GM12878 (cell line): ENCODE measurements at regions not wholly inside any gene's neighbourhood (a gene's known extent, or its start where the extent isn't known, plus 50 kb on each side); places are given as distances from the start of the nearest gene placed in this dataset.

Experiments
- BRCA1 ChIP-seq: IDR thresholded peaks from 2 replicates; pipeline ENCODE4 v1.6.1; 2011; ENCODE audit warnings: low read depth, low read length, improper control_type of control experiment
- CBFB ChIP-seq: IDR thresholded peaks from 2 replicates; pipeline ENCODE4 v1.6.1; 2016; ENCODE audit warnings: antibody characterized with exemption, low read depth
- EP300 ChIP-seq, 2 experiments: fragments of 150-350 bp in 1 of 2; IDR thresholded peaks; 2 replicates each; pipeline ENCODE4 v1.6.1; 2011 to 2012; ENCODE audit warnings: low read depth in 2 of 2, low read length in 2 of 2, borderline replicate concordance in 1 of 2, improper control_type of control experiment in 1 of 2, inconsistent platforms in 1 of 2; ENCODE audit not compliant: control insufficient read depth in 1 of 2
- FOS ChIP-seq: IDR thresholded peaks from 3 replicates; pipeline ENCODE4 v1.6.1; 2011; ENCODE audit warnings: borderline replicate concordance; ENCODE audit not compliant: insufficient read length; ENCODE audit errors: extremely low read depth
- MEF2A ChIP-seq: IDR thresholded peaks from 2 replicates; pipeline ENCODE4 v1.6.1; 2011; ENCODE audit warnings: low read depth, mild to moderate bottlenecking, low read length, moderate library complexity; ENCODE audit not compliant: insufficient read depth
- POLR2AphosphoS5 ChIP-seq: IDR thresholded peaks from 2 replicates; pipeline ENCODE4 v1.6.1; 2011; ENCODE audit warnings: mild to moderate bottlenecking, low read length, inconsistent platforms
- RAD21 ChIP-seq: IDR thresholded peaks from 2 replicates; pipeline ENCODE4 v1.6.1; 2011; ENCODE audit warnings: mild to moderate bottlenecking, low read depth, low read length, moderate library complexity; ENCODE audit not compliant: insufficient read depth
- TBL1XR1 ChIP-seq: IDR thresholded peaks from 2 replicates; pipeline ENCODE4 v1.6.1; 2012; ENCODE audit warnings: low read depth, low read length, improper control_type of control experiment
- TF ChIP-seq, protein P1 (sequence below): fragments of 450-650 bp; IDR thresholded peaks from 2 replicates; pipeline ENCODE4 v1.6.1; 2017; ENCODE audit warnings: mild to moderate bottlenecking
- TF ChIP-seq, protein P2 (sequence below): IDR thresholded peaks from 2 replicates; pipeline ENCODE4 v1.6.1; 2011; ENCODE audit warnings: low read depth, mild to moderate bottlenecking, low read length, moderate library complexity, borderline replicate concordance; ENCODE audit errors: extremely low read depth
- TF ChIP-seq, protein P3 (sequence below), 3 experiments: IDR thresholded peaks in 2 of 3; conservative IDR thresholded peaks in 1 of 3; 2 replicates each; pipeline ENCODE4 v1.5.1; 2011; ENCODE audit warnings: low read depth in 3 of 3, low read length in 3 of 3, mild to moderate bottlenecking in 3 of 3, control low read depth in 2 of 3, moderate library complexity in 2 of 3, inconsistent platforms in 1 of 3, mixed read lengths in 1 of 3; ENCODE audit not compliant: control insufficient read depth in 2 of 3, insufficient read depth in 1 of 3; ENCODE audit errors: extremely low read depth in 1 of 3
- TF ChIP-seq, protein P4 (sequence below): IDR thresholded peaks from 2 replicates; pipeline ENCODE4 v1.6.1; 2011; ENCODE audit warnings: mild to moderate bottlenecking, low read depth, low read length, moderate library complexity; ENCODE audit not compliant: insufficient replicate concordance
- TF ChIP-seq, protein P5 (sequence below): IDR thresholded peaks from 2 replicates; pipeline ENCODE4 v1.6.1; 2012; ENCODE audit warnings: low read depth, low read length, improper control_type of control experiment
- TF ChIP-seq, protein P6 (sequence below): IDR thresholded peaks from 2 replicates; pipeline ENCODE4 v1.6.1; 2011; ENCODE audit warnings: borderline replicate concordance, low read depth, mild to moderate bottlenecking, moderate library complexity, low read length; ENCODE audit not compliant: insufficient read depth, poor library complexity, severe bottlenecking

DNA sequence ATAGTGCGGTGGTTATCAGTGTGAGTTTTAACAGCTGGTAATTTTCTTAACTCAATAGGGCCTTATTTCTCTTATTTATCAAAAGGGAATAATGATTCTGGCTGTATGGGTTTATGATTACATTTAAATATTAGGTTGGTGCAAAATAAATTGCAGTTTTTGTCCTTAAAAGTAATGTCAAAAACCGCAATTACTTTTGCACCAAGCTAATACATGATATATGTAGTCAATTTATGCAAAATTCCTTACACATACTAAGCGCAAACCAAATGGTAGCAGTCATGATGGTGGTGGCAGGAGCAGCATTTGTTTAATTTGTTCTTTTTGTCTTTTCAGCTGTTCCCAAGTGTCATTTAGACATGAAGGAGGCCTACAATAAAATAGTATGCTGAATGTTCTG is 1777.1 kb downstream of the OLFM4 start:
- TF ChIP-seq, protein P1, sequence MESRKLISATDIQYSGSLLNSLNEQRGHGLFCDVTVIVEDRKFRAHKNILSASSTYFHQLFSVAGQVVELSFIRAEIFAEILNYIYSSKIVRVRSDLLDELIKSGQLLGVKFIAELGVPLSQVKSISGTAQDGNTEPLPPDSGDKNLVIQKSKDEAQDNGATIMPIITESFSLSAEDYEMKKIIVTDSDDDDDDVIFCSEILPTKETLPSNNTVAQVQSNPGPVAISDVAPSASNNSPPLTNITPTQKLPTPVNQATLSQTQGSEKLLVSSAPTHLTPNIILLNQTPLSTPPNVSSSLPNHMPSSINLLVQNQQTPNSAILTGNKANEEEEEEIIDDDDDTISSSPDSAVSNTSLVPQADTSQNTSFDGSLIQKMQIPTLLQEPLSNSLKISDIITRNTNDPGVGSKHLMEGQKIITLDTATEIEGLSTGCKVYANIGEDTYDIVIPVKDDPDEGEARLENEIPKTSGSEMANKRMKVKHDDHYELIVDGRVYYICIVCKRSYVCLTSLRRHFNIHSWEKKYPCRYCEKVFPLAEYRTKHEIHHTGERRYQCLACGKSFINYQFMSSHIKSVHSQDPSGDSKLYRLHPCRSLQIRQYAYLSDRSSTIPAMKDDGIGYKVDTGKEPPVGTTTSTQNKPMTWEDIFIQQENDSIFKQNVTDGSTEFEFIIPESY, result no peak
- TF ChIP-seq, protein P2, sequence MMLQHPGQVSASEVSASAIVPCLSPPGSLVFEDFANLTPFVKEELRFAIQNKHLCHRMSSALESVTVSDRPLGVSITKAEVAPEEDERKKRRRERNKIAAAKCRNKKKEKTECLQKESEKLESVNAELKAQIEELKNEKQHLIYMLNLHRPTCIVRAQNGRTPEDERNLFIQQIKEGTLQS, result no peak
- TF ChIP-seq FOS (no peak), BRCA1 (no peak), CBFB (no peak), RAD21 (no peak), MEF2A (no peak), EP300 (IDR thresholded peaks at IDR 0.05; ENCODE audit: borderline replicate concordance in 1 of 2, control insufficient read depth in 1 of 2, low read depth in 2 of 2, low read length in 2 of 2) (no peak), TBL1XR1 (no peak), POLR2AphosphoS5 (no peak)
- TF ChIP-seq, protein P3, sequence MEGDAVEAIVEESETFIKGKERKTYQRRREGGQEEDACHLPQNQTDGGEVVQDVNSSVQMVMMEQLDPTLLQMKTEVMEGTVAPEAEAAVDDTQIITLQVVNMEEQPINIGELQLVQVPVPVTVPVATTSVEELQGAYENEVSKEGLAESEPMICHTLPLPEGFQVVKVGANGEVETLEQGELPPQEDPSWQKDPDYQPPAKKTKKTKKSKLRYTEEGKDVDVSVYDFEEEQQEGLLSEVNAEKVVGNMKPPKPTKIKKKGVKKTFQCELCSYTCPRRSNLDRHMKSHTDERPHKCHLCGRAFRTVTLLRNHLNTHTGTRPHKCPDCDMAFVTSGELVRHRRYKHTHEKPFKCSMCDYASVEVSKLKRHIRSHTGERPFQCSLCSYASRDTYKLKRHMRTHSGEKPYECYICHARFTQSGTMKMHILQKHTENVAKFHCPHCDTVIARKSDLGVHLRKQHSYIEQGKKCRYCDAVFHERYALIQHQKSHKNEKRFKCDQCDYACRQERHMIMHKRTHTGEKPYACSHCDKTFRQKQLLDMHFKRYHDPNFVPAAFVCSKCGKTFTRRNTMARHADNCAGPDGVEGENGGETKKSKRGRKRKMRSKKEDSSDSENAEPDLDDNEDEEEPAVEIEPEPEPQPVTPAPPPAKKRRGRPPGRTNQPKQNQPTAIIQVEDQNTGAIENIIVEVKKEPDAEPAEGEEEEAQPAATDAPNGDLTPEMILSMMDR (IDR thresholded peaks at IDR 0.05 in 2 of 3, conservative IDR thresholded peaks at IDR 0.05 in 1 of 3; ENCODE audit: control insufficient read depth in 2 of 3, extremely low read depth in 1 of 3, insufficient read depth in 1 of 3, low read depth in 3 of 3, low read length in 3 of 3), result no peak
- TF ChIP-seq, protein P4, sequence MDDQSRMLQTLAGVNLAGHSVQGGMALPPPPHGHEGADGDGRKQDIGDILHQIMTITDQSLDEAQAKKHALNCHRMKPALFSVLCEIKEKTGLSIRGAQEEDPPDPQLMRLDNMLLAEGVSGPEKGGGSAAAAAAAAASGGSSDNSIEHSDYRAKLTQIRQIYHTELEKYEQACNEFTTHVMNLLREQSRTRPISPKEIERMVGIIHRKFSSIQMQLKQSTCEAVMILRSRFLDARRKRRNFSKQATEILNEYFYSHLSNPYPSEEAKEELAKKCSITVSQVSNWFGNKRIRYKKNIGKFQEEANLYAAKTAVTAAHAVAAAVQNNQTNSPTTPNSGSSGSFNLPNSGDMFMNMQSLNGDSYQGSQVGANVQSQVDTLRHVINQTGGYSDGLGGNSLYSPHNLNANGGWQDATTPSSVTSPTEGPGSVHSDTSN, result no peak
- TF ChIP-seq, protein P5, sequence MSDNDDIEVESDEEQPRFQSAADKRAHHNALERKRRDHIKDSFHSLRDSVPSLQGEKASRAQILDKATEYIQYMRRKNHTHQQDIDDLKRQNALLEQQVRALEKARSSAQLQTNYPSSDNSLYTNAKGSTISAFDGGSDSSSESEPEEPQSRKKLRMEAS, result no peak
- TF ChIP-seq, protein P6, sequence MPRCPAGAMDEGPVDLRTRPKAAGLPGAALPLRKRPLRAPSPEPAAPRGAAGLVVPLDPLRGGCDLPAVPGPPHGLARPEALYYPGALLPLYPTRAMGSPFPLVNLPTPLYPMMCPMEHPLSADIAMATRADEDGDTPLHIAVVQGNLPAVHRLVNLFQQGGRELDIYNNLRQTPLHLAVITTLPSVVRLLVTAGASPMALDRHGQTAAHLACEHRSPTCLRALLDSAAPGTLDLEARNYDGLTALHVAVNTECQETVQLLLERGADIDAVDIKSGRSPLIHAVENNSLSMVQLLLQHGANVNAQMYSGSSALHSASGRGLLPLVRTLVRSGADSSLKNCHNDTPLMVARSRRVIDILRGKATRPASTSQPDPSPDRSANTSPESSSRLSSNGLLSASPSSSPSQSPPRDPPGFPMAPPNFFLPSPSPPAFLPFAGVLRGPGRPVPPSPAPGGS, result no peak
